HG02678 (cell line): ENCODE measurements at regions not wholly inside any gene's neighbourhood (a gene's known extent, or its start where the extent isn't known, plus 50 kb on each side); places are given as distances from the start of the nearest gene placed in this dataset.
"Not testable (repeated sequence)": the region's sequence is repeated elsewhere in the genome, so short reads cannot be mapped to it uniquely, and the experiment has no call there.

Experiments
- ATAC-seq: cut with Tn5 transposase; IDR thresholded peaks from one replicate; pipeline ENCODE4 v1.9.1; 2021; ENCODE audit warnings: mild to moderate bottlenecking, moderate library complexity; ENCODE audit not compliant: unreplicated experiment

- not testable (repeated sequence) for ATAC-seq
These were observed 1430.6 kb downstream of the CDH8 start for GRCh38 chr16:60605652-60606051.

GRCh38 chr16:60605176-60605575, 1431.1 kb downstream of the CDH8 start:
- ATAC-seq = no peak

GRCh38 chr16:60586493-60586892, 1449.7 kb downstream of the CDH8 start:
- ATAC-seq = no peak

GRCh38 chr16:60582528-60582927, 1453.7 kb downstream of the CDH8 start:
- ATAC-seq = no peak

- ATAC-seq = no peak
These were observed 1469.3 kb downstream of the CDH8 start for GRCh38 chr16:60566901-60567300.

GRCh38 chr16:60564588-60564987, 1471.7 kb downstream of the CDH8 start:
- no peak for ATAC-seq

GRCh38 chr16:60563166-60563565, 1473.1 kb downstream of the CDH8 start:
- no peak for ATAC-seq

- no peak for ATAC-seq
These were observed 1477.3 kb downstream of the CDH8 start for GRCh38 chr16:60558936-60559335.

GRCh38 chr16:60553090-60553757, 1483.0 kb downstream of the CDH8 start:
- ATAC-seq = no peak

GRCh38 chr16:60541535-60541934, 1494.7 kb downstream of the CDH8 start:
- no peak for ATAC-seq

- ATAC-seq = no peak
These were observed 1525.3 kb downstream of the CDH8 start for GRCh38 chr16:60510941-60511340.

- ATAC-seq = no peak
These were observed 1526.0 kb downstream of the CDH8 start for GRCh38 chr16:60510208-60510607.

- ATAC-seq = no peak
These were observed 1545.0 kb downstream of the CDH8 start for GRCh38 chr16:60491273-60491672.

- no peak for ATAC-seq
These were observed 1550.3 kb downstream of the CDH8 start for GRCh38 chr16:60485872-60486489.

GRCh38 chr16:60484901-60485300, 1551.3 kb downstream of the CDH8 start:
- ATAC-seq = no peak

- no peak for ATAC-seq
These were observed 1554.6 kb downstream of the CDH8 start for GRCh38 chr16:60481591-60481990.

GRCh38 chr16:60478810-60479209, 1557.4 kb downstream of the CDH8 start:
- no peak for ATAC-seq

- no peak for ATAC-seq
These were observed 1572.3 kb downstream of the CDH8 start for GRCh38 chr16:60463986-60464385.

- no peak for ATAC-seq
These were observed 1576.8 kb downstream of the CDH8 start for GRCh38 chr16:60459463-60459862.

GRCh38 chr16:60458255-60458654, 1578.0 kb downstream of the CDH8 start:
- no peak for ATAC-seq

- no peak for ATAC-seq
These were observed 1583.6 kb downstream of the CDH8 start for GRCh38 chr16:60452646-60453045.

GRCh38 chr16:60438894-60439293, 1597.3 kb downstream of the CDH8 start:
- no peak for ATAC-seq

- ATAC-seq = no peak
These were observed 1603.8 kb downstream of the CDH8 start for GRCh38 chr16:60432472-60432871.
